Prostate gland (tissue), 2 donors: ENCODE measurements at regions not wholly inside any gene's neighbourhood (a gene's known extent, or its start where the extent isn't known, plus 50 kb on each side); places are given as distances from the start of the nearest gene placed in this dataset.

Experiments used
- CTCF ChIP-seq, 4 experiments: fragments of 200-600 bp in 2 of 4; fragments of 450-650 bp in 2 of 4; sonication (generic) in 2 of 4; IDR thresholded peaks; 1 replicate in 3 of 4; 2 replicates in 1 of 4; pipeline ENCODE4 v1.5.1; 2016 to 2019; ENCODE audit warnings: antibody characterized with exemption in 4 of 4, mild to moderate bottlenecking in 2 of 4, moderate library complexity in 2 of 4
- POLR2A ChIP-seq: fragments of 450-650 bp; IDR thresholded peaks from one replicate; pipeline ENCODE4 v1.6.1; 2016; ENCODE audit warnings: antibody characterized with exemption, mild to moderate bottlenecking

GRCh38 chr12:114457620-114458019 lies 51.7 kb upstream of the TBX5 start:
- TF ChIP-seq POLR2A: no peak
- TF ChIP-seq CTCF (IDR thresholded peaks at IDR 0.05): no peak
